Common myeloid progenitor, CD34-positive (primary cell): ENCODE measurements at regions not wholly inside any gene's neighbourhood (a gene's known extent, or its start where the extent isn't known, plus 50 kb on each side); places are given as distances from the start of the nearest gene placed in this dataset.
A peak's percentile ranks its signal among the peaks of the same experiment; 100 is the strongest.

Experiments used
- CTCF ChIA-PET: fragments of 350-600 bp; sonication (Branson Sonifier 250); formaldehyde crosslinking; loops from one replicate; lab custom pipeline; 2021; ENCODE audit warnings: antibody characterized with exemption; lab: Charles Lee
- POLR2A ChIA-PET: fragments of 350-600 bp; sonication (Branson Sonifier 250); formaldehyde crosslinking; loops from one replicate; lab custom pipeline; 2021; ENCODE audit warnings: antibody characterized with exemption; lab: Charles Lee
- DNase-seq, 3 donors: peaks; one replicate each; pipeline versions ENCODE4 v3.0.0 to v3.0.0-alpha.2; 2013
- H3K27ac ChIP-seq, 2 experiments: 1 replicate in 1 of 2; 2 replicates in 1 of 2; pipeline ENCODE4 v1.7.0; 2013; ENCODE audit warnings: inconsistent platforms in 2 of 2, low read length in 2 of 2, mild to moderate bottlenecking in 2 of 2, low read depth in 1 of 2, moderate library complexity in 1 of 2; ENCODE audit not compliant: severe bottlenecking in 2 of 2, insufficient read depth in 1 of 2, poor library complexity in 1 of 2
- H3K27me3 ChIP-seq, 5 experiments: replicated peaks in 2 of 5; 1 replicate in 3 of 5; 2 replicates in 2 of 5; pipeline versions ENCODE4 v1.6.1 to v1.7.0; 2013; ENCODE audit warnings: low read length in 4 of 5, mild to moderate bottlenecking in 2 of 5, moderate library complexity in 2 of 5, inconsistent platforms in 1 of 5; ENCODE audit not compliant: insufficient read depth in 5 of 5, control insufficient read depth in 4 of 5
- H3K36me3 ChIP-seq, 4 experiments: 1 replicate in 2 of 4; 2 replicates in 2 of 4; pipeline versions ENCODE4 v1.6.1 to v1.7.0; 2013; ENCODE audit warnings: low read length in 3 of 4, control low read depth in 1 of 4, mild to moderate bottlenecking in 1 of 4; ENCODE audit not compliant: control insufficient read depth in 4 of 4, insufficient read depth in 4 of 4
- H3K4me1 ChIP-seq, 4 experiments: 1 replicate in 3 of 4; 2 replicates in 1 of 4; pipeline versions ENCODE4 v1.6.1 to v1.7.1; 2013; ENCODE audit warnings: low read length in 3 of 4, mild to moderate bottlenecking in 3 of 4, control low read depth in 1 of 4, inconsistent platforms in 1 of 4, moderate library complexity in 1 of 4; ENCODE audit not compliant: control insufficient read depth in 4 of 4, insufficient read depth in 4 of 4; ENCODE audit errors: control extremely low read depth in 1 of 4
- H3K4me3 ChIP-seq, 7 experiments: 1 replicate in 4 of 7; 2 replicates in 3 of 7; pipeline versions ENCODE4 v1.5.1 to v1.7.0; 2013; ENCODE audit warnings: mild to moderate bottlenecking in 7 of 7, low read length in 6 of 7, moderate library complexity in 6 of 7, inconsistent platforms in 2 of 7, low read depth in 2 of 7, control low read depth in 1 of 7; ENCODE audit not compliant: insufficient read depth in 4 of 7, control insufficient read depth in 1 of 7; ENCODE audit errors: extremely low read depth in 1 of 7
- H3K9me3 ChIP-seq, 5 experiments: 1 replicate in 4 of 5; 2 replicates in 1 of 5; pipeline versions ENCODE4 v1.6.1 to v1.7.1; 2013; ENCODE audit warnings: low read length in 4 of 5, mild to moderate bottlenecking in 2 of 5, inconsistent platforms in 1 of 5, low read depth in 1 of 5, moderate library complexity in 1 of 5; ENCODE audit not compliant: control insufficient read depth in 4 of 5, insufficient read depth in 2 of 5; ENCODE audit errors: control extremely low read depth in 1 of 5
- WGBS: methylation state at CpG from one replicate; pipeline ENCODE4 v1.1.5; 2013; ENCODE audit not compliant: insufficient coverage; 5-methylcytosine and 5-hydroxymethylcytosine counted together

DNA sequence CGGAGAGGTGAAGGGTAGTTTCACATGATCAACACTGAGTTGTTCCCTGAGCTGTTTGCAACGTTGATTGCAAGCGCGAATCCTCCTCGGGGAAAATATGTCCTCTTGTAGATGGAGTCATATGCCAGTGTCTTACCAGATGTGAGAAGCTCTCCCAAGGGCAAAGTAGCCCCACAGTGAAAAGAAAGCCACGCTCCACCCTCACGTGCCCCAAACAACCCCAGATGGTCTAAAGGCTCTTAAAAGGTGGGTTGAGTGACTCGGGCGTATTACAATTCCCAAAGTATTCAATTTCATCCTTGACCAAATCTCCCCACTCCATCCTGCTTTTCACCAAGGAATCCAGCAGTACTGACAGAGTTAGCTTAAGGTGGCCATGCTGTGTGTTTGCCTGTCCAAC, 332.1 kb upstream of the SOX11 start:
- WGBS: 90% methylated on average over 8 of the region's 9 CpGs
- H3K27me3 ChIP-seq: peaks cover 0 to 2% (median 0%) of the 10 kb centered on the region in 5 experiments
- no peak overlapping the region for H3K27ac ChIP-seq
- no peaks in the 10 kb centered on the region for H3K4me1 ChIP-seq
- no peaks in the 10 kb centered on the region for H3K9me3 ChIP-seq
- DNase-seq: no peak
- H3K36me3 ChIP-seq: no peaks in the 10 kb centered on the region
- ChIA-PET CTCF (no interaction called here), POLR2A (no interaction called here)
- no peak overlapping the region for H3K4me3 ChIP-seq

DNA sequence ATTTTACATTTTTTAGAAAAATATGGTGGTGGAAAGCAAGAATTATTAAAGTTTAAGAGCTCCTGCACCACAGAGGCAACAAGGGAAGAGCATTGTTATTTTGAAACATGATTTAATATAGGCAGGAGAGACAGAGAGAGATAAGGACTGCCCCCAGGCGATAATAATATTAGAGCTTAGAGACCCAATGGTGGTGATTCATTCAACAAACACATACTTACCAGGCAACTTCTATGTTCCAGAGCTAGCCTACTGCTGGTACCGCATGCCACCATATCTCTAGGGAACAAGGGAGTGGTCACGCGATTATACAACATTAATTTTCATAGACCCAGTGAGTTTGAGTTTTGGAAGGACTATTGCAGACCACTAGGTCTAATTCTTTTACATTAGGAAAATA, 327.8 kb upstream of the SOX11 start:
- Histone ChIP-seq H3K4me1 (no peaks in the 10 kb centered on the region), H3K36me3 (no peaks in the 10 kb centered on the region), H3K4me3 (no peak overlapping the region), H3K9me3 (no peaks in the 10 kb centered on the region), H3K27me3 (peaks cover 0 to 2% (median 0%) of the 10 kb centered on the region in 5 experiments), H3K27ac (no peak overlapping the region)
- WGBS: 100% methylated on average over 3 of the region's 4 CpGs
- CTCF ChIA-PET: interaction anchor here (3.1 kb wide), 1 partner anchor 1405 kb away, joined by 12 read pairs; no protein-coding TSS in a partner anchor
- POLR2A ChIA-PET: interaction anchor here (0.6 kb wide), 1 partner anchor 75 kb away, joined by 3 read pairs; no protein-coding TSS in a partner anchor
- no peak for DNase-seq

DNA sequence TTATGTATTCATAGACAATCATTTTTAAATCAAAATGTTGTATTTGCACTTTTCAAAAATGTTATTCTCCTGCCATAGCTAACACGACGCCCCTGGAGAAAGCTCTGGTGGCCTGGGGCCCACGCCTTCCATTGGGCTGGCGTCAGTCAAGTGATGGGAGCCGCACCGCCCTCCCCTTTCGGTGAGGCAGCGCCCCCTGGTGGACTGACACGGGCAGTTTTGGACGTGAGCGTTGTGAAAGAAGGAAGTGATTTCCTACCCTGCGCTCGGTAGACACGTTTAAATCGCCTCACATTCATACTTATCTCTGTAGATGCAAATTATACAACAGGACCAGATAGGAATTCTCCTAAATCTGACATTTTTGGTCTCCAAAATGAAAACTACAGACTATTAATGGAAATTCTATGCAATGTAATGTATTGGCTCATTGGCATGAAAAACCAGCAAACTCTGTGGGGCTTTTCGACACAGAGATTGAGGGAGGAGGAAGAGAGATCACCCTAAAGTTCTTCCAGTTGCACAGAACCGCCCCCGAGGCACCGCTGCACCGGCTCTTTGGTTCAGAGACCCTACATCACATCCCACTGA, 326.2 kb upstream of the SOX11 start:
- Histone ChIP-seq H3K4me3 (peak overlapping the region in 1 of 7 experiments; percentile 2), H3K4me1 (no peaks in the 10 kb centered on the region), H3K27me3 (peaks cover 0 to 2% (median 0%) of the 10 kb centered on the region in 5 experiments), H3K36me3 (no peaks in the 10 kb centered on the region), H3K27ac (no peak overlapping the region), H3K9me3 (no peaks in the 10 kb centered on the region)
- 31% methylated on average over 10 of the region's 20 CpGs for WGBS
- POLR2A ChIA-PET: no interaction called here
- DNase-seq: peak; percentile 54 to 72 (median 64)
- CTCF ChIA-PET: interaction anchor here (1.2 to 3.1 kb wide), 4 partner anchors 9 to 1407 kb away, joined by 3 to 12 read pairs (median 4); no protein-coding TSS in a partner anchor

DNA sequence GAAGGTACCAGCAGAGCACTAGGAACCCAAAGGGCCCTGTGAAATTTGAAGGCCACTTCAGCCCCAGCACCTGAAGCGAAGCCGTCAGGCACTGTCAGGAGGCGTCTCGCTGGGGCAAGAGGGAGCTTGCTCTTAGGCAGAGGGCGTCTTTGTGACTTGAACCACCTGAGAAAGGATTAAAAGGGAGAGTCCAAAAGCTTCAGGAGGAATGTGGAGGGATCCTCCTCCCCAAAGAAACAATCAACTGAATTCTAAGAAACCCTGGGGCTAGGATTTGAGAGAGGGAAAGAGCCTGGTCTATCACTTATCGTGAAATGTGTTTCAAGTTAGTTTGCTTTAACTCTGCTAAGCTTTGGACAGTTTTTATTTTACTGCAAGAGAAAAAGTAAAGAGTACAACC, 324.9 kb upstream of the SOX11 start:
- H3K4me1 ChIP-seq: no peaks in the 10 kb centered on the region
- ChIA-PET CTCF (interaction anchor here (1.5 kb wide), 1 partner anchor 1407 kb away, joined by 3 read pairs; no protein-coding TSS in a partner anchor), POLR2A (no interaction called here)
- DNase-seq: no peak
- no peak overlapping the region for H3K27ac ChIP-seq
- no peaks in the 10 kb centered on the region for H3K36me3 ChIP-seq
- WGBS: 93% methylated on average over 5 of the region's 6 CpGs
- H3K9me3 ChIP-seq: no peaks in the 10 kb centered on the region
- no peaks in the 10 kb centered on the region for H3K27me3 ChIP-seq
- H3K4me3 ChIP-seq: no peak overlapping the region

DNA sequence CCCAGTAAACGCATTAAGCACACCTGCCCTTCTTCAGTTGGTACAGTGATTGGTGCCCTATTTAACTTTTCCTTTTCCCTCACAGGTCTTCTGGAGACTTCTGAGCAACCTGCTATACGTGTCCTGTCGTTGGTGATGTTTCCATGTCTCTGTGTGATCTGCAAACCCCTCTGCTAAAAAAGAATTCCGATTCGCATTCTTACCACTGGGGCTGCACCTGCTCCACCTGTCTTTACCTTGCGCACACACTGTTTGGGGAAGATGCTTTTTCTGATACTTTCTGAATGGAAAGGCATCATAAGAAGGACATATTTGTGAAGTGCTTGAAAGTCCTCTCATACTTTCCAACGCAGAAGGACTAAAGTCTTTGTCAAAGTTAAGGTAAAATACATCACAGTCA, 323.9 kb upstream of the SOX11 start:
- no peak for DNase-seq
- no peaks in the 10 kb centered on the region for H3K4me1 ChIP-seq
- no peaks in the 10 kb centered on the region for H3K9me3 ChIP-seq
- CTCF ChIA-PET: interaction anchor here (1.5 kb wide), 1 partner anchor 1408 kb away, joined by 3 read pairs; no protein-coding TSS in a partner anchor
- WGBS: 92% methylated on average over 7 of the region's 7 CpGs
- H3K4me3 ChIP-seq: no peak overlapping the region
- POLR2A ChIA-PET: no interaction called here
- peaks cover 0 to 6% (median 2%) of the 10 kb centered on the region in 5 experiments for H3K27me3 ChIP-seq
- no peaks in the 10 kb centered on the region for H3K36me3 ChIP-seq
- no peak overlapping the region for H3K27ac ChIP-seq

DNA sequence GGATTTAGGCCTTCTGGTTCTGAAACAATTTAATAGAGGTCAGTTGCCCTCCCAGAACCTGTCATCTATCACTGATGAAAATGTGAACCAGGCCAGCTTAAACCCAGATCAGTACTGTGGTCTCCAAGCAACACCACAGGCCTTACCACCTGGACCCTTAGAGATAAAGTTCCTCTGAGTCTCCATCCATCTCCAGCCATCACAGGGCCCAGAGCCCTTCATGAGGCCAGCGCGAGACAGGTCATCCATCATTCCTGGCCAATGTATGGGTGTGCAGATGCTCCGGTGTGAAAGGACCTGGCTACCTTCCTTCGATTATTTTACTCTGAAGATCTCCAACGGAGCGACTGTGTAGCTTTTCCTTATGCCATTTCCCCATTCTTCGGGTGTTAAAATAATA, 322.7 kb upstream of the SOX11 start:
- no peak for DNase-seq
- no peaks in the 10 kb centered on the region for H3K4me1 ChIP-seq
- no peak overlapping the region for H3K27ac ChIP-seq
- H3K4me3 ChIP-seq: no peak overlapping the region
- POLR2A ChIA-PET: no interaction called here
- no peaks in the 10 kb centered on the region for H3K36me3 ChIP-seq
- no peaks in the 10 kb centered on the region for H3K9me3 ChIP-seq
- CTCF ChIA-PET: no interaction called here
- peaks cover 0 to 8% (median 2%) of the 10 kb centered on the region in 5 experiments for H3K27me3 ChIP-seq
- 88% methylated on average over 3 of the region's 7 CpGs for WGBS

DNA sequence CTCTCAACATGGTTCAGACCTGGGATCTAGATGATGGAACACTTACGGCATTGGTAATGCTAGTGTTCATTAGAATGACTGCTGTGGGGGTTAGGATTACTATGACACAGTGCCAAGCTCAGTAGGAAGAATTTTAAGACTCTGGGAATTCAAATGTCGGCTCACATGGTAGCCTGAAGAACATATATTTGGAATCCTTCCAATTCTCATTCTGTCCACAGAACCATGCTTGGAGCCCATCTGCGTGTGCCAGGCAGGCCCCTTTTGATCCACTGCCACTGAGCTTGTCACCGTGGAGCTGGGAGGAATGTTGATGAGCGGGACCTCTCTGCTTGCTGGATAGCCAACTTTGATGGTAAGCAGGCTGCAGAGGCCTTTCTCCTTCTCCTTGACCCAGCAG, 322.0 kb upstream of the SOX11 start:
- Histone ChIP-seq H3K4me1 (no peaks in the 10 kb centered on the region), H3K27me3 (peaks cover 0 to 13% (median 2%) of the 10 kb centered on the region in 5 experiments), H3K4me3 (no peak overlapping the region), H3K27ac (no peak overlapping the region), H3K9me3 (no peaks in the 10 kb centered on the region), H3K36me3 (no peaks in the 10 kb centered on the region)
- WGBS: 100% methylated on average over 3 of the region's 5 CpGs
- ChIA-PET POLR2A (no interaction called here), CTCF (no interaction called here)
- no peak for DNase-seq
